Naive thymus-derived CD8-positive, alpha-beta T cell (primary cell): ENCODE measurements at regions not wholly inside any gene's neighbourhood (a gene's known extent, or its start where the extent isn't known, plus 50 kb on each side); places are given as distances from the start of the nearest gene placed in this dataset.

ENCODE experiments used
- ATAC-seq, 2 donors: fragments of 150-1000 bp; cut with Tn5 transposase in 1 of 2; sonication (Bioruptor Pico), chemical (Tn5 transposase) in 1 of 2; 1 replicate in 1 of 2; 2 replicates in 1 of 2; pipeline ENCODE4 v1.10.0; 2021; ENCODE audit warnings: mild to moderate bottlenecking in 2 of 2, moderate library complexity in 2 of 2
- POLR2A ChIA-PET: fragments of 350-600 bp; sonication (Branson Sonifier 250); formaldehyde crosslinking; loops from one replicate; lab custom pipeline; 2021; ENCODE audit warnings: antibody characterized with exemption; lab: Charles Lee
- DNase-seq, 10 donors: peaks; one replicate each; pipeline versions ENCODE4 v3.0.0 to v3.0.0-alpha.2; 2020 to 2022
- H3K27ac Mint-ChIP-seq, 10 donors: one replicate each; pipeline ENCODE4 v1.8.0; 2020 to 2022; ENCODE audit warnings: mild to moderate bottlenecking in 10 of 10, mixed read lengths in 10 of 10, moderate library complexity in 4 of 10, inconsistent platforms in 1 of 10
- H3K27me3 Mint-ChIP-seq, 5 donors: one replicate each; pipeline ENCODE4 v1.8.0; 2021 to 2022; ENCODE audit warnings: mixed read lengths in 5 of 5
- H3K36me3 Mint-ChIP-seq, 3 donors: one replicate each; pipeline ENCODE4 v1.8.0; 2020 to 2022; ENCODE audit warnings: mixed read lengths in 3 of 3, mild to moderate bottlenecking in 2 of 3, inconsistent platforms in 1 of 3
- H3K4me1 Mint-ChIP-seq, 4 donors: one replicate each; pipeline ENCODE4 v1.8.0; 2021 to 2022; ENCODE audit warnings: mixed read lengths in 4 of 4
- H3K4me3 Mint-ChIP-seq, 10 donors: one replicate each; pipeline ENCODE4 v1.8.0; 2020 to 2022; ENCODE audit warnings: mild to moderate bottlenecking in 10 of 10, mixed read lengths in 10 of 10, moderate library complexity in 6 of 10, inconsistent platforms in 1 of 10
- H3K9me3 Mint-ChIP-seq, 9 donors: one replicate each; pipeline ENCODE4 v1.8.0; 2020 to 2022; ENCODE audit warnings: mixed read lengths in 9 of 9, mild to moderate bottlenecking in 3 of 9, inconsistent platforms in 1 of 9, moderate library complexity in 1 of 9

GRCh38 chr20:59441860-59442810 lies 141.7 kb downstream of the EDN3 start:
- peaks cover 15 to 50% (median 38%) of the 10 kb centered on the region in 5 donors for H3K27me3 Mint-ChIP-seq
- ATAC-seq: peak in 1 of 2 donors; percentile 68
- no peaks in the 10 kb centered on the region for H3K36me3 Mint-ChIP-seq
- POLR2A ChIA-PET: no interaction called here
- H3K4me1 Mint-ChIP-seq: peaks cover 2 to 15% (median 8%) of the 10 kb centered on the region in 4 donors
- H3K9me3 Mint-ChIP-seq: peaks cover 0 to 3% (median 0%) of the 10 kb centered on the region in 9 donors
- peak in 1 of 10 donors; percentile 8 for DNase-seq
- no peak overlapping the region for H3K27ac Mint-ChIP-seq
- no peak overlapping the region for H3K4me3 Mint-ChIP-seq

GRCh38 chr20:59443550-59443949 lies 143.1 kb downstream of the EDN3 start:
- Mint-ChIP-seq H3K4me1 (peaks cover 2 to 15% (median 8%) of the 10 kb centered on the region in 4 donors), H3K36me3 (no peaks in the 10 kb centered on the region), H3K27ac (no peak overlapping the region), H3K4me3 (no peak overlapping the region), H3K27me3 (peaks cover 21 to 63% (median 49%) of the 10 kb centered on the region in 5 donors), H3K9me3 (peaks cover 0 to 3% (median 0%) of the 10 kb centered on the region in 9 donors)
- POLR2A ChIA-PET: no interaction called here
- DNase-seq (no peak), ATAC-seq (no peak)

- no peak for DNase-seq
- POLR2A ChIA-PET: no interaction called here
- no peaks in the 10 kb centered on the region for H3K36me3 Mint-ChIP-seq
- no peak overlapping the region for H3K4me3 Mint-ChIP-seq
- H3K27ac Mint-ChIP-seq: no peak overlapping the region
- peaks cover 0 to 3% (median 0%) of the 10 kb centered on the region in 9 donors for H3K9me3 Mint-ChIP-seq
- no peak for ATAC-seq
- peaks cover 2 to 15% (median 8%) of the 10 kb centered on the region in 4 donors for H3K4me1 Mint-ChIP-seq
- peaks cover 32 to 92% (median 62%) of the 10 kb centered on the region in 5 donors for H3K27me3 Mint-ChIP-seq
These were observed 146.0 kb downstream of the EDN3 start for GRCh38 chr20:59446376-59446775.

GRCh38 chr20:59448196-59448595 lies 147.8 kb downstream of the EDN3 start:
- POLR2A ChIA-PET: no interaction called here
- Mint-ChIP-seq H3K4me3 (no peak overlapping the region), H3K4me1 (peaks cover 0 to 3% (median 0%) of the 10 kb centered on the region in 4 donors), H3K9me3 (peaks cover 0 to 3% (median 0%) of the 10 kb centered on the region in 9 donors), H3K27ac (no peak overlapping the region), H3K27me3 (peaks cover 30 to 87% (median 59%) of the 10 kb centered on the region in 5 donors), H3K36me3 (no peaks in the 10 kb centered on the region)
- ATAC-seq: no peak
- DNase-seq: no peak

DNA sequence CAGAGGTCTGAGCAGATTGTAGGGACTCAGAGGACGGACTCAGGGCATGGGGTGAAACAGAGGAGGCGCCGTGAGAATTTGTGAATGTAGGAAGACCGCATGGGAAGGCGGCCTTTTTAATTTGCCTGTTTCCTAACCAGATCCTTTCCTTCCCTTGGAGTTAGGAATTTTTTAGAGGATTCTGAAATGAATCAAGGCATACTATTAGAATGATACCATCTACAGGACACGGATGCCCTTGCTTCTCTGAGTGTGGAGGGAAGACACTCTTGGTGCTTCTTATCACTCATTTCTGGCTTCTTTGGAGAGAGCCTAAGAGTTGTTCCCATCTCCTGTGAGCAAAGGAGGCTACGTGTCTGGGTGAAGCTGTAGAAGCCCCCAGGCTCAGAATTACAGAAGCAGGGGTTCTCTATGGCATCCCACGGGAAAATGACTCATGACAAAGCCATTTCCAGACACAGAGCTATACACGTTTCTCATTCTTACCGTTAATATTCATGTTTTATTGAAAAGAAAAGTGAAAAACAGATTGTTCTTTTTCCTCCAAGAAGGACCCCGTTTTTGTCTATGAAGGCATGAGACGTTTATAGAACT lies 148.5 kb downstream of the EDN3 start:
- peaks cover 30 to 79% (median 52%) of the 10 kb centered on the region in 5 donors for H3K27me3 Mint-ChIP-seq
- H3K27ac Mint-ChIP-seq: no peak overlapping the region
- H3K4me1 Mint-ChIP-seq: no peaks in the 10 kb centered on the region
- ATAC-seq (no peak), DNase-seq (no peak)
- H3K9me3 Mint-ChIP-seq: peaks cover 0 to 3% (median 0%) of the 10 kb centered on the region in 9 donors
- POLR2A ChIA-PET: no interaction called here
- no peak overlapping the region for H3K4me3 Mint-ChIP-seq
- H3K36me3 Mint-ChIP-seq: no peaks in the 10 kb centered on the region

DNA sequence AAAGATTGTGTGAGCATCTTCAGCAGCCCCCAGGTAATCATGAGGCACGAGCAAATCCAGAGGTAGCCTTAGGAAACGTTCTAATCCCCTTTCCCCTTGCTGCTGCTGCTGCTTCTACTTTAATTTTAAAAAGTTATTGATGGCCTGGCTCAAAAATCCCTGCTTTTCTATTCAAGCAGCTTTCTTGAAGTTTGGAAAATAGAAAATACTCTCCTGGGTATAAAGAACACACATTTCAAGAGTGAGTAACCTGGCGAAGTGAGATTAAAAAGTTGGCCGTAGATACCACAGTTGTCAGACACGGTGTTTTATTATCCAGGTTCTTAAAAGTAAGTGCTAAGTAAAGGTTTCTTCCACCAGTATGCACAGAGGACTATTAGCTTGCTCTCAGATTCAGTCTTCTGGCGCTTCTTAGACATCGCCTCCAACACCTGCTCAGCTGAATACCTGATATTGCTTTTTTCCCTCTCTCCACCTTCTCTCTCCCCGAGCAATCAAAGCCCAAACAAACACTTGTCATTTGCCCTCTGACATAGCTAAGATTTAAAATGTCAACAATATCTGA lies 150.7 kb downstream of the EDN3 start:
- ATAC-seq: no peak

DNA sequence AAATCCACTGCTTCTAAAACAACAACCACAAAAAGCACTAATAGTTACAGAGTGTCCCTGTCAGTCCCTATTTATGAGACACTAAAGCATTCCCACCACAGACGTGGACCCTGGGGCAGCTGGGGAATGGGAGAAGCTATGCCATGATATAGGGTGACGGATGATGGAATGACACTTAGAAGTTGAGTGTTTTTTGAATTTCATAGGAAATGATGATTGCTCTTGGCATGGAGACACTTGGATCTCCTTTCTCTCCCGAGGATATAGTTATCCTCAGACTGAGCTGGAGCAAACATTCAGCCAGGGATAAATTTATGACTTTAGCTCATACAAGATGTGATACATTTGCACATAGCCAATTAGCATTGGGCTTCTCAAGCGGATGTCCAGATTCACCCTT lies 151.2 kb downstream of the EDN3 start:
- no peak for ATAC-seq
- Mint-ChIP-seq H3K27me3 (peaks cover 19 to 52% (median 35%) of the 10 kb centered on the region in 5 donors), H3K9me3 (no peaks in the 10 kb centered on the region)

More for the DNA sequence above, 150.7 kb downstream of the EDN3 start:
- Mint-ChIP-seq H3K27ac (no peak overlapping the region), H3K4me3 (no peak overlapping the region), H3K27me3 (peaks cover 23 to 57% (median 38%) of the 10 kb centered on the region in 5 donors), H3K36me3 (no peaks in the 10 kb centered on the region), H3K9me3 (peaks cover 0 to under 1% (median 0%) of the 10 kb centered on the region in 9 donors), H3K4me1 (peaks cover 0 to 2% (median 0%) of the 10 kb centered on the region in 4 donors)
- no peak for DNase-seq
- POLR2A ChIA-PET: no interaction called here

DNA sequence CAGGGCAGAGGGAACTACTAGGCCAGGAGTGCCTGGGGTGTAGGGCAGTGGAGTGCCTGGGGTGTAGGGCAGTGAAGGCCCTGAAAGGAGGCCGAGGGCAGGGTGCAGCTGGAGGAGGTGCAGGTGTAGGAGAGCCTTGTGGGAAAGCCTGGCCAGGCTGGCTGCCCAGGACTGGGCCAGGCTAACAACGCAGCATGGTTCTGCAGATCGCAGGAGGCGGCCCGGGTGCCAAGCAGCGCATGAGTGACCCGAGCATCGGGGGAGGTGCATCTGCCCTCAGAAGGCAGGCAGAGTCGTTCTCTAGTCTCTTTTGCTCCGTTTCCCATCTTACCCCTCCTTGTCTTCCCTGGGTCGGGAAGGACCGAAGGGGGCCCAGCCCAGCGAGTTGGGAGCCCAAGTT lies 151.5 kb upstream of the PHACTR3 start:
- Mint-ChIP-seq H3K4me1 (peaks cover 0 to 2% (median 0%) of the 10 kb centered on the region in 4 donors), H3K36me3 (no peaks in the 10 kb centered on the region), H3K9me3 (no peaks in the 10 kb centered on the region), H3K4me3 (no peak overlapping the region), H3K27ac (peak overlapping the region in 1 of 10 donors; percentile 36), H3K27me3 (peaks cover 17 to 40% (median 31%) of the 10 kb centered on the region in 5 donors)
- ATAC-seq (no peak), DNase-seq (no peak)
- POLR2A ChIA-PET: no interaction called here

More for the DNA sequence above, 151.2 kb downstream of the EDN3 start:
- Mint-ChIP-seq H3K4me1 (peaks cover 0 to 2% (median 0%) of the 10 kb centered on the region in 4 donors), H3K36me3 (no peaks in the 10 kb centered on the region), H3K27ac (no peak overlapping the region), H3K4me3 (no peak overlapping the region)
- POLR2A ChIA-PET: no interaction called here
- DNase-seq: no peak

GRCh38 chr20:59453759-59454560 lies 150.4 kb upstream of the PHACTR3 start:
- H3K4me1 Mint-ChIP-seq: peaks cover 0 to 2% (median 0%) of the 10 kb centered on the region in 4 donors
- H3K27me3 Mint-ChIP-seq: peaks cover 8 to 30% (median 26%) of the 10 kb centered on the region in 5 donors
- no peak overlapping the region for H3K4me3 Mint-ChIP-seq
- no peak for ATAC-seq
- POLR2A ChIA-PET: no interaction called here
- no peak for DNase-seq
- no peaks in the 10 kb centered on the region for H3K36me3 Mint-ChIP-seq
- no peaks in the 10 kb centered on the region for H3K9me3 Mint-ChIP-seq
- peak overlapping the region in 1 of 10 donors; percentile 66 for H3K27ac Mint-ChIP-seq

DNA sequence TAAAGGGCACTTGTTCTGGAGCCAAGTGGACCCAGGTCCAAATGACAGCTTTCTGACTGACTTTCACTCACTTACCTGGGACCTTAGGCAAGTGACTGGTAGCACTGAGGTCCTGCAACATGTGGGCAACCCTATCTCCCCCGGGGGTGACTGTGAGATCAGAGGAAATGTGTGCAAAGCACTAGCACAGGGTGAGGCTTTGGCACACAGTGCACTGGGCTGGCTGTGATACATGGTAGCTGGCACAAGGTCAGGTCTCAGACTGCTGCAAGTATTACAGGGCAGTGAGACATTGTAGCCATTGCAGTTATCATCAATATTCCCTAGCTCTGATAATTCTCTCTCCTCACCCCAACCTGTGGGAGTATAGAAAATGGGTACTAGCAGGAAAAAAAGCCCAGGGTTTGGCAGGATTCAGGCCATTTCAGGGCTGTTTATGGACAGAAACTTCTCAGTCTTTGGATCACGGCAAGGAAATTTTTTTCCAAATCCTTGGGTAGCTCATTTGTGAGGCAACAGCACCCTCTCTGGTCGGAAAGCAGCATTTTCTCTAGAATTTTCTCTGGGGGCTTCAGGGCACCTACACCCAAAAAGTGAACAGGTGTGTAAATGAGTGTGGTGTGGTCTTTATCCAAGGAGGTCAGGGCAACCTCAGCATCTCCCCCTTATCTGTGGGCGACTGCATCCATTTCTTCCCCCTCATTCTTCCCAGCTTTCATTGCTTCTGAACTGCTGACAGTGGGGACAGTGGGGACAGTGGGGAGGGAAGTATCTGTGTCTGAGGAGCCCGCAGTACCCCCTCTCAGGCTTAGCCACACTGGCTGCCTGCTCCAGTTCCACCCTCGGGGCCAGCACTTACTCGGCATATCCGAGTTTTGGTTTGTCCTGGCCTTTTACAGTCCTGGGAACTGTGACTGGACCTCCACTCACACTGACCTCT lies 148.7 kb upstream of the PHACTR3 start:
- ATAC-seq: no peak
- Mint-ChIP-seq H3K9me3 (no peaks in the 10 kb centered on the region), H3K36me3 (no peaks in the 10 kb centered on the region), H3K27ac (no peak overlapping the region), H3K4me3 (no peak overlapping the region), H3K27me3 (peaks cover 1 to 18% (median 12%) of the 10 kb centered on the region in 5 donors), H3K4me1 (peaks cover 0 to 2% (median 0%) of the 10 kb centered on the region in 4 donors)
- POLR2A ChIA-PET: interaction anchor here (0.5 to 0.6 kb wide), 2 partner anchors 802 to 892 kb away, joined by 3 read pairs; no protein-coding TSS in a partner anchor
- DNase-seq: peak in 2 of 10 donors; percentile 8 to 10
